ENCODE measurements at regions not wholly inside any gene's neighbourhood (a gene's known extent, or its start where the extent isn't known, plus 50 kb on each side); places are given as distances from the start of the nearest gene placed in this dataset.
"Not testable (repeated sequence)": the region's sequence is repeated elsewhere in the genome, so short reads cannot be mapped to it uniquely, and the experiment has no call there.

- DNase-seq (ENCODE audit: low read depth) = no peak
These were observed 82.8 kb upstream of the TMEM18 start for GRCh38 chr2:760001-760400.

- DNase-seq (ENCODE audit: low read depth) = no peak
These were observed 81.0 kb upstream of the TMEM18 start for GRCh38 chr2:758073-758820.

DNA sequence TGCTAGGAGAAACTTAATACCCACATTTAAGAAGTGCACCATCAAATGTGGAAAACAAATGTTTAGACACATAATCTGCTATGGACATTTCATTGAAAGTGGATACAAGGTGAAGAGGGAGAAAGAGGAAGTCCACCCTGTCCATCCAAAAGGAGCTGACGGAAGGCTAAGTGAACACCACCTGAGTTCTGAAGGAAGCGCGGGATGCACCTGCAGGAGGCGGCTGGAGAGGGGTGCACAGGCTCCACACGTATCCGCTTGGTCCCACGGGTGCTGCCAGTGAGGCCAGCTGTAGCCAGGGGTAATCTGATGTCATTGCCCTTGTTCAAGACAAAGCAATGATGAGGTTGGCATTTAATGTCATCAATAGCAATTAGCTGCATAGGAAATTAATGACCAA lies 75.9 kb upstream of the TMEM18 start:
- no peak for DNase-seq (ENCODE audit: low read depth)

DNA sequence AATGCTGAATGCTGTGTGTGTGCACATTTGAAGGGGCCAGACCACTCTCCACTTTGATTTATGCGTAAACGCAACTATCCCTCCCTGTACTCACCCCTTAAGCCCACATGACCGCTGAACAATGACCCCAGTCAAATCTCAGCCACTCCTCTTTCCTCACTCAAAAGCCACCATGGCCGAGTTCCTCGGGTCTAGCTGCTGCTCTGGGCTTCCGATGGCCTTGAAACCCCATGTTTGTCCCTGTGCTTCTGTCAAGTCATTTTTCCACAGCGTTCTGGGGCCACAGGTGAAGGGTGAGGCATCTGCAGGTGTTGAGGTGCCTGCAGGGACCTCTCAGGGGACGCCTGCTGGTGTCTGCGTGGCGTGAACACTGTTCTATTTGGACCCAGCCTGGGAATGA lies 74.3 kb upstream of the TMEM18 start:
- DNase-seq (ENCODE audit: low read depth) = no peak

DNA sequence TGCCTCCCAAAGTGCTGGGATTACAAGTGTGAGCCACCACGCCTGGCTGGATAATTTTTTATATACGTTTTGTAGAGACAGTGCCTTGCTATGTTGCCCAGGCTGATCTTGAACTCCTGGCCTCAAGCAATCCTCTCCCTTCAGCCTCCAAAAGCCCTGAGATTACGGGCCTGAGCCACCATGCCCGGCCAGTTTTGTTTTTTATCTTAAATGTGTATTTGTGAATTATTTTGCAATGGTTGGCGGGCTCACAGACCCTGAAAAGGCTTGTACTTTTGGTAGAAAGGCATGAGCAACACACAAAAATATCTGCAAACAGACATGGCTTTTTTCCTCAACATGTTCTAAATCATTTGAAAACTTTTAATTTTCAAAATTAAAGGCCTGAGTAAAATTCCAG lies 73.4 kb upstream of the TMEM18 start:
- no peak for DNase-seq (ENCODE audit: low read depth)

DNA sequence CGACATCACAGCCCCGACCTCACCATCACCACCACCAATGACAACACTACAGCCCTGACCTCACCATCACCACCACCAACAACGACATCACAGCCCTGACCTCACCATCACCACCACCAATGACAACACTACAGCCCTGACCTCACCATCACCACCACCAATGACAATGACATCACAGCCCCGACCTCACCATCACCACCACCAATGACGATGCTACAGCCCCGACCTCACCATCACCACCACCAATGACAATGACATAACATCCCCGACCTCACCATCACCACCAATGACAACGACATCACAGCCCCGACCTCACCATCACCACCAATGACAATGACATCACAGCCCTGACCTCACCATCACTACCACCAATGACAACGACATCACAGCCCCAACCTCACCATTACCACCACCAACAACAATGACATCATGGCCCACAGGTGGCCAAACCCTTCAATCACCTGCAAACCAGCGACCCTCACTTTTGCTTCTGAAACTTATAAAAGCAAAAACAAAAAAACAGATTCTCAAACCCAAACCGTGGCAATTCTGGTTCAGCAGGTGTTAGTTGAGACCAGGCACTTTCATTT lies 70.7 kb upstream of the TMEM18 start:
- no peak for DNase-seq (ENCODE audit: low read depth)

GRCh38 chr2:746697-747096 lies 69.5 kb upstream of the TMEM18 start:
- no peak for DNase-seq (ENCODE audit: low read depth)

GRCh38 chr2:744088-744487 lies 66.9 kb upstream of the TMEM18 start:
- DNase-seq (ENCODE audit: low read depth) = no peak

DNA sequence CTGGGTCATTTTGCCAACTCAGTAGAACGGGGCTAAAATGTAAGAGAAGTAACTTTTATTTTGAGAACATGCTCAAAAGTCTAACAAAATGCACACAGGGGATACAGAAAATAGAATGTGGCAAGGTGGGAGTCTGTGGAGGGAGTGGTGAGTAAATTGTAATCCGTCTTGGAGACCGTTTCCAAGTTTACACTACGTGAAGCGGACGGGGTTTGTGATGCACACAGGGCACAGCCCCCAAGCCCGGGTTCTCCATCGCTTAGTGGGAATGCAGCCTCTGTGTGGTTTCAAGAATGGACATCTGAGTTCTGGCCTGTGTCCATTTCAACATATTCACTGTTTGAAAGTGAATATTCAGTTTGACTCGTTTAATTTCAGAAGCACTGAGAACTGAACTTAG lies 65.0 kb upstream of the TMEM18 start:
- no peak for DNase-seq (ENCODE audit: low read depth)

DNA sequence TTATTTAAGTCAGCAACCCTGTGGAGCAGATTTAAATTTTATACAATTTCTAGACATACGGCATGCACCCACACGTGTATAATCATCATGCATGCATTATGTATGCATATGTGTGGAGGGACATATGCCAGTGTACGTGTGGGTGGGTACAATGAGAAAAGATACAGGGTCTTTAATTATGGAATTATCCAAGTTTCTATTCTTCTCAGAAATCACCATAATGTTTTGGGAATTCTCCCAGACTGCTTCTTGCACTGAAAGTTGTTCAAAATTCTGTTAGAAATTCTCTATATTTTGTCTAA lies 63.9 kb upstream of the TMEM18 start:
- DNase-seq (ENCODE audit: low read depth) = no peak

- peak; percentile 35 for DNase-seq (ENCODE audit: low read depth)
These were observed 63.4 kb upstream of the TMEM18 start for GRCh38 chr2:740322-741194.

DNA sequence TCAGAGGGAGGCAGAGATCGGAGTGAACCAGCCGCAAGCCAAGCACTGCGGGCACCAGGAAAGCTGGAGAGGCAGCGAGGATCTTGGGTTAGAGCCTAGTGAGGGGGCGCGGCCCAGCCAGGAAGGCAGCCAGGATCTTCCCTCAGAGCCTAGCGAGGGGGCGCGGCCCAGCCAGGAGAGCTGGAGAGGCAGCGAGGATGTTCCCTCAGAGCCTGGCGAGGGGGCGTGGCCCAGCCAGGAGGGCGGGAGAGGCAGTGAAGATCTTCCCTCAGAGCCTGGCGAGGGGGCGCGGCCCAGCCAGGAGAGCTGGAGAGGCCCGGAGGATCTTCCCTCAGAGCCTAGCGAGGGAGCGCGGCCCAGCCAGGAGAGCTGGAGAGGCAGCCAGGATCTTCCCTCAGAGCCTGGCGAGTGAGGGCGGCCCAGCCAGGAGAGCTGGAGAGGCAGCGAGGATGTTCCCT lies 62.7 kb upstream of the TMEM18 start:
- not testable (repeated sequence) for DNase-seq (ENCODE audit: low read depth)

DNA sequence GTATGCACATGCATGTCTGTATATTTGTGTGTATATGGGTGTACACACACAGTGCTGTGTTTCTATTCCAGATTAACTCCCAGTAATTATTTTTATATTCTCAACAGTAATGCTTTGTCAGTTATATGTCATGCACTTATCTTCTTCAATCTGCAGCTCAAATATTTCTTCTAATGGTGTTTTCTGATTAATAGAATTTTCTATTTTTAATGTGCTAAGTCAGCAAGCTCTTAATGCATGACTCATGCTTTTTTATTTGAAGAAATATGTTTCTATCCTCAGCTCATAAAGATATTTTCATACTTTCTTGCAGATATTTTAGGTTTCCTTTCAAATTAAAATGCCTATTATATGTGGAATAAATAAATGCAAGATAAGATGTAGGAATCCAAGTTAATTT lies 59.7 kb upstream of the TMEM18 start:
- no peak for DNase-seq (ENCODE audit: low read depth)

DNA sequence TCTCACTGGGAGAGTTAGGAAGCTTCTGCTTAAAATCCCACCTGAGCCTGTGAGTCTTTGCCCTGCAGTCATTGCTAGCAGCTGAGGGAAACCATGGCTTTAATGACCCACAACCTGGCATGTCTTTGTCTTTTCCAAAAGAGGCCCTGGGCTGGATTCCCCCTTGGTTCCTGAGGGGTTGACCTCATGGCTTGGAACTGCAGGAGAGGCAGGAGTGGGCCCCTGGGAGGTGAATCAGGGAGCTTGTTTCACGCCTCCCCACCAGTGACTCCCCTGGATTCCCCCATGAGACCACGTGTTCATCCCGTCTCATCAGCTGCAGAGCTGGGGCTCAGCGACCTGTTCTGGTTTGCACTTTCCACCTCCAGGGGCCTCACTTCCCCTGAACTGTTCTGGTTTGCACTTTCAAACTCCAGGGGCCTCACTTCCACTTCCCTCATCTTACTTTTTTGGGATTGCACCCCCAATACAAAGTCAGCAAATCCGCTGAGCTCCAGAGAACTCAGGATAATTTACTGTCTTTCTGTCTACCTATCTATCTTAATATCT lies 58.5 kb upstream of the TMEM18 start:
- no peak for DNase-seq (ENCODE audit: low read depth)

- DNase-seq (ENCODE audit: low read depth) = no peak
These were observed 57.3 kb upstream of the TMEM18 start for GRCh38 chr2:734496-734895.

- DNase-seq (ENCODE audit: low read depth) = no peak
These were observed 56.3 kb upstream of the TMEM18 start for GRCh38 chr2:733495-733894.

DNA sequence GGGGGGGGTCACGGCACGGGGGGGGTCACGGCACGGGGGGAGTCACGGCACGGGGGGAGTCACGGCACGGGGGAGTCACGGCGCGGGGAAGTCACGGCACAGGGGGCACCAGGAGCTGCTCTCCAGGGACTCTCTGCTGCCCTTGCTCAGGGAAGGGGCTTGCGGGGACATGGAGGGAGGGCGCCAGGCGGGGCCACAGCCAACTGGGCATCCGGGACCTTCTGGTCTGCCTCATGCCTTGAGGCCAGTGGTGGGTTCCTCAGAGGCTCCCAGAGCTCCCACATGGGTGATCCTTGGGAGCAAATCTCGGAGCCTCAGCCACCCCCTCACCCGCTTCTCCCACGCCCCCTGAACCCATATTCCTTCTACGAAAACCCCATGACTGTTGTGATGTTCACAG lies 55.8 kb upstream of the TMEM18 start:
- no peak for DNase-seq (ENCODE audit: low read depth)

DNA sequence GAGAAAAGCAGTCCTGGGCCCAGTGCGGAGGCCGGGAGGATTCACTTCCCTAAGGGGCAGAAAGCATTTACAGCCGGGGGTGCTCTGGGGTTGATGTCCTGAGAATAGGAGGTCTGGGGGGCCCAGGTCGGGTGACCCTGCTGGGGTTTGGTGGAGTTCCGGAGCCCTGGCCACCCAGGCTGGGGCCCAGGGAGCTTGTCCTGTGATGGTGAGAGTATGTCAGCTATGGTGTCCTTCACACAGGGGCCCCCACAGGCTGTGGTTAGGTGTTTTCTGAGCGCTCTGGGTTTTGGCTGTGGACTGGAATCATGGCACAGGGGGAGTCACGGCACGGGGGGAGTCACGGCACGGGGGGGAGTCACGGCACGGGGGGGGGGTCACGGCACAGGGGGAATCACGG lies 54.5 kb upstream of the TMEM18 start:
- DNase-seq (ENCODE audit: low read depth) = no peak

DNA sequence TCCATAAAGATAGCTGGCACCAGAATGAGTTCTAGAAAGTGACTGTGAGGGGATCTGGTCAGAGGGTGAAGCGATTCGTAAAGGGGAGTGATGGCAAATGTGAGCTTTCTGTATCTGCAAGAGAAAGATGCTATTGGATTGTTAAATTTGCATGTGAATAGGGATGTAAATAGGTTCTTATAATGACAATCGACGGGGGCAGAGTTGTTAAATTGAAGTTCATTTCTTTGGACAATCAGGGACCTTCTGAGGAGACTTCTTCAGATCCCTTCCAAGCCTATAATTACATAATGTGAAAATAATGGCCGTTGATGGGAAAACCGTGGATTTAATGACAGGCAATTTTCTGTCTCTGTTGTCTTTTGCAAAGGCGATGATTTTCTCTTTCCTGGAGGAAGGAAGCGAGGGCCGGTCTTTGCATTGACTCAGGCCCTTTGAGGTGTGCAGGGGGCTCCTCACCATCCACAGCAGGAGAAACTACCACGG lies 52.2 kb upstream of the TMEM18 start:
- no peak for DNase-seq (ENCODE audit: low read depth)

DNA sequence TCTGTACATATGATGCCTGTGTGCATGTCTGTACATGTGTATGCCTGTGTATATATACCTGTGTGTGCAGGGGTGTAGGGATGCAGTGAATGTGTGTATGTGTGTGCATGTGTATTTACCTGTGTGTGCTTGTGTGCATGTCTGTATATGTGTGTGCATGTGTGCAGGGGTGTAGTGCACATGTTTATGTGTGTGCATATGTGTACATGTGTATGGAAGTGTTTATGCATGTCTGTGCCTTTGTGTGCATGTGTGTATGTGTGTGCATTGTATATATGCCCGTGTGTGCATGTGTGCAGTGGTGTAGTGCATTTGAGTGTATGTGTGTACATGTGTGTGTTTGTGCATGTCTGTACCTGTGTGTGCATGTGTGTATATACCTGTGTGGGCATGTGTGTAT lies 51.0 kb upstream of the TMEM18 start:
- DNase-seq (ENCODE audit: low read depth) = no peak

GRCh38 chr2:727071-727470 lies 49.9 kb upstream of the TMEM18 start:
- no peak for DNase-seq (ENCODE audit: low read depth)

All from stimulated activated CD8-positive, alpha-beta memory T cell treated with anti-CD3 and anti-CD28 coated beads, Interleukin-4, amount 100 ng/mL, for 24 hours (primary cell).